ENCODE measurements at regions not wholly inside any gene's neighbourhood (a gene's known extent, or its start where the extent isn't known, plus 50 kb on each side); places are given as distances from the start of the nearest gene placed in this dataset.

GRCh38 chr2:18492721-18493120 lies 67.7 kb downstream of the RDH14 start:
- no peaks in the 10 kb centered on the region for H3K9me1 ChIP-seq (ENCODE audit: control insufficient read depth, extremely low read depth, insufficient read depth, low read length)
- H3K79me2 ChIP-seq (ENCODE audit: control insufficient read depth, insufficient read depth, low read length) = no peaks in the 10 kb centered on the region
- no peaks in the 10 kb centered on the region for H3K9me3 ChIP-seq (ENCODE audit: control insufficient read depth, low read depth, low read length)
- no peak overlapping the region for H3K4me3 ChIP-seq (ENCODE audit: control insufficient read depth in 2 of 3, extremely low read depth in 1 of 3, insufficient read depth in 2 of 3, low read depth in 1 of 3, low read length in 3 of 3)
- no peaks in the 10 kb centered on the region for H3K4me1 ChIP-seq (ENCODE audit: control insufficient read depth, extremely low read depth, insufficient read depth, low read length)
- TF ChIP-seq, protein P1, sequence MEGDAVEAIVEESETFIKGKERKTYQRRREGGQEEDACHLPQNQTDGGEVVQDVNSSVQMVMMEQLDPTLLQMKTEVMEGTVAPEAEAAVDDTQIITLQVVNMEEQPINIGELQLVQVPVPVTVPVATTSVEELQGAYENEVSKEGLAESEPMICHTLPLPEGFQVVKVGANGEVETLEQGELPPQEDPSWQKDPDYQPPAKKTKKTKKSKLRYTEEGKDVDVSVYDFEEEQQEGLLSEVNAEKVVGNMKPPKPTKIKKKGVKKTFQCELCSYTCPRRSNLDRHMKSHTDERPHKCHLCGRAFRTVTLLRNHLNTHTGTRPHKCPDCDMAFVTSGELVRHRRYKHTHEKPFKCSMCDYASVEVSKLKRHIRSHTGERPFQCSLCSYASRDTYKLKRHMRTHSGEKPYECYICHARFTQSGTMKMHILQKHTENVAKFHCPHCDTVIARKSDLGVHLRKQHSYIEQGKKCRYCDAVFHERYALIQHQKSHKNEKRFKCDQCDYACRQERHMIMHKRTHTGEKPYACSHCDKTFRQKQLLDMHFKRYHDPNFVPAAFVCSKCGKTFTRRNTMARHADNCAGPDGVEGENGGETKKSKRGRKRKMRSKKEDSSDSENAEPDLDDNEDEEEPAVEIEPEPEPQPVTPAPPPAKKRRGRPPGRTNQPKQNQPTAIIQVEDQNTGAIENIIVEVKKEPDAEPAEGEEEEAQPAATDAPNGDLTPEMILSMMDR (optimal IDR thresholded peaks at IDR 0.05 in 1 of 3, IDR thresholded peaks at IDR 0.05 in 1 of 3, conservative IDR thresholded peaks at IDR 0.05 in 1 of 3; ENCODE audit: extremely low read depth in 1 of 3, insufficient read depth in 2 of 3, low read length in 3 of 3) = no peak
- TF ChIP-seq EZH2 (IDR thresholded peaks at IDR 0.05; ENCODE audit: low read length) = no peak
- no peak overlapping the region for H3K27ac ChIP-seq (ENCODE audit: control insufficient read depth, insufficient read depth, low read length)
- H3K4me2 ChIP-seq (ENCODE audit: control insufficient read depth, extremely low read depth, insufficient read depth, low read depth, low read length) = no peak overlapping the region
- no peak for DNase-seq (ENCODE audit: low read depth, low spot score)
- no peaks in the 10 kb centered on the region for H3K36me3 ChIP-seq (ENCODE audit: control insufficient read depth in 2 of 2, extremely low read depth in 1 of 2, insufficient read depth in 2 of 2, low read length in 2 of 2)
- no peak overlapping the region for H3K9ac ChIP-seq (ENCODE audit: control insufficient read depth, extremely low read depth, insufficient read depth, low read length)
- FAIRE-seq = no peak
- dilution Hi-C loops (cut with MboI; ENCODE audit: extremely low pct_ligation_motif_present, low sequenced_read_pairs) = no loop called here
- H2AFZ ChIP-seq (ENCODE audit: control insufficient read depth, low read length) = no peak overlapping the region
- peaks cover 21% of the 10 kb centered on the region for H3K27me3 ChIP-seq (ENCODE audit: control insufficient read depth, extremely low read depth, insufficient read depth, low read length)
- H4K20me1 ChIP-seq (ENCODE audit: control insufficient read depth, extremely low read depth, insufficient read depth, low read length) = no peaks in the 10 kb centered on the region

- H3K9me3 ChIP-seq (ENCODE audit: control insufficient read depth, low read depth, low read length) = no peaks in the 10 kb centered on the region
- TF ChIP-seq, protein P1 (optimal IDR thresholded peaks at IDR 0.05 in 1 of 3, IDR thresholded peaks at IDR 0.05 in 1 of 3, conservative IDR thresholded peaks at IDR 0.05 in 1 of 3; ENCODE audit: extremely low read depth in 1 of 3, insufficient read depth in 2 of 3, low read length in 3 of 3) = no peak
- TF ChIP-seq EZH2 (IDR thresholded peaks at IDR 0.05; ENCODE audit: low read length) = no peak
- no peaks in the 10 kb centered on the region for H4K20me1 ChIP-seq (ENCODE audit: control insufficient read depth, extremely low read depth, insufficient read depth, low read length)
- dilution Hi-C loops (cut with MboI; ENCODE audit: extremely low pct_ligation_motif_present, low sequenced_read_pairs) = no loop called here
- no peaks in the 10 kb centered on the region for H3K9me1 ChIP-seq (ENCODE audit: control insufficient read depth, extremely low read depth, insufficient read depth, low read length)
- no peak for DNase-seq (ENCODE audit: low read depth, low spot score)
- no peak for FAIRE-seq
- H3K27ac ChIP-seq (ENCODE audit: control insufficient read depth, insufficient read depth, low read length) = no peak overlapping the region
- no peaks in the 10 kb centered on the region for H3K79me2 ChIP-seq (ENCODE audit: control insufficient read depth, insufficient read depth, low read length)
- no peaks in the 10 kb centered on the region for H3K36me3 ChIP-seq (ENCODE audit: control insufficient read depth in 2 of 2, extremely low read depth in 1 of 2, insufficient read depth in 2 of 2, low read length in 2 of 2)
- H2AFZ ChIP-seq (ENCODE audit: control insufficient read depth, low read length) = no peak overlapping the region
- H3K4me1 ChIP-seq (ENCODE audit: control insufficient read depth, extremely low read depth, insufficient read depth, low read length) = no peaks in the 10 kb centered on the region
- H3K4me2 ChIP-seq (ENCODE audit: control insufficient read depth, extremely low read depth, insufficient read depth, low read depth, low read length) = no peak overlapping the region
- H3K27me3 ChIP-seq (ENCODE audit: control insufficient read depth, extremely low read depth, insufficient read depth, low read length) = peaks cover 18% of the 10 kb centered on the region
- H3K4me3 ChIP-seq (ENCODE audit: control insufficient read depth in 2 of 3, extremely low read depth in 1 of 3, insufficient read depth in 2 of 3, low read depth in 1 of 3, low read length in 3 of 3) = no peak overlapping the region
- no peak overlapping the region for H3K9ac ChIP-seq (ENCODE audit: control insufficient read depth, extremely low read depth, insufficient read depth, low read length)
These were observed 68.9 kb downstream of the RDH14 start for GRCh38 chr2:18491577-18491976.

All from keratinocyte (primary cell).